Keratinocyte (primary cell): ENCODE measurements at regions not wholly inside any gene's neighbourhood (a gene's known extent, or its start where the extent isn't known, plus 50 kb on each side); places are given as distances from the start of the nearest gene placed in this dataset.

Source experiments
- CTCF ChIP-seq, 3 experiments: IDR thresholded peaks in 1 of 3; conservative IDR thresholded peaks in 1 of 3; optimal IDR thresholded peaks in 1 of 3; 2 replicates in 2 of 3; 3 replicates in 1 of 3; pipeline versions ENCODE3 to v1.5.1; 2011; ENCODE audit warnings: low read length in 3 of 3, mild to moderate bottlenecking in 3 of 3, moderate library complexity in 2 of 3, control low read depth in 1 of 3, inconsistent platforms in 1 of 3; ENCODE audit not compliant: insufficient read depth in 2 of 3; ENCODE audit errors: extremely low read depth in 1 of 3
- EZH2 ChIP-seq: IDR thresholded peaks from one replicate; pipeline ENCODE4 v1.6.1; 2012; ENCODE audit warnings: inconsistent platforms, mild to moderate bottlenecking, low read length, moderate library complexity

- TF ChIP-seq CTCF (optimal IDR thresholded peaks at IDR 0.05 in 1 of 3, IDR thresholded peaks at IDR 0.05 in 1 of 3, conservative IDR thresholded peaks at IDR 0.05 in 1 of 3; ENCODE audit: extremely low read depth in 1 of 3, insufficient read depth in 2 of 3, low read length in 3 of 3) (no peak), EZH2 (no peak)
These were observed 443.7 kb downstream of the ARHGEF28 start for GRCh38 chr5:74069741-74070140.
